Fibroblast of pulmonary artery (primary cell): ENCODE measurements at regions not wholly inside any gene's neighbourhood (a gene's known extent, or its start where the extent isn't known, plus 50 kb on each side); places are given as distances from the start of the nearest gene placed in this dataset.

Source experiments
- DNase-seq: peaks from one replicate; pipeline ENCODE4 v3.0.0-alpha.2; 2010; ENCODE audit warnings: low read depth
- H3K4me3 ChIP-seq: replicated peaks from 2 replicates; pipeline ENCODE4 v1.5.1; 2011; ENCODE audit warnings: low read depth, mild to moderate bottlenecking, control low read depth, low read length, moderate library complexity
- TF ChIP-seq, protein P1 (sequence below): IDR thresholded peaks from 2 replicates; pipeline ENCODE4 v1.5.1; 2011; ENCODE audit warnings: mild to moderate bottlenecking, control low read depth, low read length, inconsistent platforms; ENCODE audit errors: missing control alignments

DNA sequence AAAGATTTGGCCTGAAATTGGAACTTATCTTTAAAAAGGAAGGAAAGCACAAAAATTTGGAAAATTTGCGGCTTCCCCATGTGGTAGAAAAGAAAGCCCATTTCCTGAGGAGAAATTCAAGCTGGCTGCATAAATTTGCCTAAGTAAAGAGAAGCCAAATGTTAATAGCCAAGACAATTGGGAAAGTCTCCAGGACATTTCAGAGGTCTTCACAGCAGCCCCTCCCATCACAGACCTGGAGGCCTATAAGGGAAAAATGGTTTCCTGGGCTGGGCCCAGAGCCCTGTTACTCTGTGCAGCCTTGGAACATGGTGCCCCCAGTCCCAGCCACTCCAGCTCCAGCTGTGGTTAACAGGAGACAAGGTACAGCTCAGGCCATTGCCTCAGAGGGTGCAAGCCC is 736.5 kb downstream of the HACE1 start:
- no peak overlapping the region for H3K4me3 ChIP-seq
- no peak for DNase-seq
- TF ChIP-seq, protein P1, sequence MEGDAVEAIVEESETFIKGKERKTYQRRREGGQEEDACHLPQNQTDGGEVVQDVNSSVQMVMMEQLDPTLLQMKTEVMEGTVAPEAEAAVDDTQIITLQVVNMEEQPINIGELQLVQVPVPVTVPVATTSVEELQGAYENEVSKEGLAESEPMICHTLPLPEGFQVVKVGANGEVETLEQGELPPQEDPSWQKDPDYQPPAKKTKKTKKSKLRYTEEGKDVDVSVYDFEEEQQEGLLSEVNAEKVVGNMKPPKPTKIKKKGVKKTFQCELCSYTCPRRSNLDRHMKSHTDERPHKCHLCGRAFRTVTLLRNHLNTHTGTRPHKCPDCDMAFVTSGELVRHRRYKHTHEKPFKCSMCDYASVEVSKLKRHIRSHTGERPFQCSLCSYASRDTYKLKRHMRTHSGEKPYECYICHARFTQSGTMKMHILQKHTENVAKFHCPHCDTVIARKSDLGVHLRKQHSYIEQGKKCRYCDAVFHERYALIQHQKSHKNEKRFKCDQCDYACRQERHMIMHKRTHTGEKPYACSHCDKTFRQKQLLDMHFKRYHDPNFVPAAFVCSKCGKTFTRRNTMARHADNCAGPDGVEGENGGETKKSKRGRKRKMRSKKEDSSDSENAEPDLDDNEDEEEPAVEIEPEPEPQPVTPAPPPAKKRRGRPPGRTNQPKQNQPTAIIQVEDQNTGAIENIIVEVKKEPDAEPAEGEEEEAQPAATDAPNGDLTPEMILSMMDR = no peak

DNA sequence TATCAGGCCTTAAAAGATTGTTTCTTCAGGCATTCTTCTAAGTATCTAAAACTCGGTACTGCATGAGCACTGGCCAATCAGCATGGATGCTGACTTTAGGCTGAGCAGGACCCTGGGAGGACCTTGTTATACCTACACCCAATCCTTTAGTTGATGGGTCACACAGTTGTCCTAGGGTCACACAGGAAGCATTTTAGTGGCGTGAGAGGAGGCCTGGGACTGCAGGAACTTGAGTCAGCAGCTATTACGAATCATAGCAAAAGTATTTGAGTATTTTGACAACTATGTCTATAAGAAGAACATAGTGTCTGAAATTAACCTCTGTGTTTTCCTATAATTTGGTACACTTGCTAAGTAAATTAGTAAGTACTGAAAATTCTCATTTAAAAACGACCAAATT is 741.4 kb downstream of the HACE1 start:
- DNase-seq = peak; percentile 62
- TF ChIP-seq, protein P1 = no peak
- H3K4me3 ChIP-seq = no peak overlapping the region

DNA sequence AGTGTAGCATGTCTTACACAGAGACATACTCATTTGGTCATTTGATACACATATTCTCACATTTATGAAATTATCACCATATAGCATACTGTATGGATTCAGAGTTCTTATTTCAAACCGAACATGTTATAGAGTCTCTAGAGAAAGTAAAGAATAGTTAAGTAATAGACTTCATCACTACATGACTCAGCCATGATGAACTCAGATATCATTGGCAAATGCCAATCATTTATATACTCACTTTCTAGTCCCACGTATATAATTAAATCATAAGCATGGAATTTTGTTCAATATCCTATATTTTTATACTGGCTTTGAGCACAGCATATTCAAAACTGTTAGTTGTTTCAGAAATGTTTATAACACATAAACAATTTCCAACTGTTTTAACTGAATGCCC is 749.9 kb downstream of the HACE1 start:
- no peak overlapping the region for H3K4me3 ChIP-seq
- TF ChIP-seq, protein P1 = no peak
- no peak for DNase-seq

DNA sequence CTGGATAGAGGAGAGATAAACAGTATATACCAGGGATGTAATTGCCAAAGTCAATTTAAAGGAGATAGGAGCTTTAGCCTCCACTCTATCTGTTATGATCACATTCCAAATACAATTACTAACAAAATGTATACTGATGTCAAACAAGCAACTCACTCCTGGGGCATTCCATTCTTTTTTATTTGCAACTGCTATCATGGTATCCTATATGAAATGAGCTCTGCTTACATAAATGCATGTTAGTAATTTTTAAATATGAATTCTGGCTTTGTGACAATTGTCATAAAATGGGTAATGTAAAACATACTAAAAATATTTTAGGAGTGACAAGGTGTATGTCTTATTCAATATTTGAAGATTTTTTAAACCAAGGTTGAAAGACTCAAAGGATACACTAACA is 751.1 kb downstream of the HACE1 start:
- TF ChIP-seq, protein P1 = no peak
- no peak for DNase-seq
- H3K4me3 ChIP-seq = no peak overlapping the region

DNA sequence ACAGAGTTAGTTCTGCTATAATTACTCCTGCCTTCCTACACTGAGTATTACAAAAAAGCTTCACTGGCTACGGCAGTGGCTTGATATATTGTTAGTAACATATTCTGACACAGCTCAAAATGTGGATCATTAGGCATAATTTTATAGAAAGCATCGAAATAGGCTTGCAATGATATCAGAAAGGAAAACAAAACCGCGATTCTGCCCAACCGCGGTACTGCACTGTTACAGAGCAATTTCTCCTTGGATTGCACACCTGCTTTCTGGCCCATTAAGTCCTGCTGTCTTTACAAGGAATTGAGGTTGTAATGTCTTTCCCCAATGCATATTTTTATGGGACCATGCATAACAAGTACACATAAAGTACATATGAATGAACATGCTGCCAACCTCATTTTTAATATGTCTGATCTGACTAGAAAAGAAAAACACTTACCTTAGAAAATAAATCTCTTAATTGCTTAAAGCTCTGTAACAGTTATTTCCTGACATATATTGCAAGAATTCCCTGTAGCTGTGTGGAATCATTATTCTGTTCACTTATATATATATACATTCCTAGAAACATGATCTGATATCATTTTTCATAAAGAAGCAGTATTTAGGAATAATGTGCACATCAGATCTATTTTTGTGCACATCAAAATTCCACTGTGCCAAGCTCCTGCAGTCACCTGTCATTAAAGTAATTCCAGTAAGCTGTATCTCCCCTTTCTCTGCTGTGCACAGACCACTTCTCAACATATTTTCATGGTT is 763.9 kb downstream of the HACE1 start:
- H3K4me3 ChIP-seq = no peak overlapping the region
- TF ChIP-seq, protein P1 = no peak
- no peak for DNase-seq

DNA sequence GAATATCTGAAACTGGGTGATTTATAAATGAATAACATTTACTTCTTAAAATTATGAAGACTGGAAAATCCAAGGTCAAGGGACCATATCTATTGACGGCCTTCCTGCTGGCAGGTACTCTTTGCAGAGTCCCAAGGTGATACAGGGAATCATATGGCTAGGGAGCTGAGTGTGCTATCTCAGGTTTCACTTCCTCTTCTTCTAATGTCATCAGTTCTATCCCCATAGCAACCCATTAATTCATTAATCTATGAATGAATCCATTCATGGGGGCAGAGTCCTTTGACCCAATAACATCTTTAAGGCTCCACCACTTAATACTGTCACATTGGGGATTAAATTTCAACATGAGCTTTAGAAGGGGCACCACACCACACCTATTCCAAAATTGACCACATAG is 772.0 kb downstream of the HACE1 start:
- TF ChIP-seq, protein P1 = no peak
- no peak overlapping the region for H3K4me3 ChIP-seq
- DNase-seq = no peak

DNA sequence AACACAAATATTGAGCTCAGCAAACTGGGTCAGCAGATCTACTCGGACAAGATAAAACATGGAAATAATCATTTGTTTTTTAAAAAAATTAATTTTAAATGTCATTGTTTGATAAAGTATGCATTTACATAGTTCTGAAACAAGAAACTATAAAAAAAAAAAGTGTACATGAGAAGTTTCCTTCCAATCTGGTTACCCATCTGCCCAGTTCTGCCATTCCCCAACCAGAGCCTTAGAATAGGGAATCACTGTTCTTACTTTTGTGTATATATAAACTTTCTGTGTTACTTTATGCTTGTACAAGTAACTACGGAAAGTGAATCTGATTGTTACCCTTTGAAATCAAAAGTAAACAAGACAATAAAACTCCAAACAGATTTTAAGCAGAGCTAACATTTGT is 791.4 kb downstream of the HACE1 start:
- no peak for DNase-seq

More for the DNA sequence above, 791.4 kb downstream of the HACE1 start:
- TF ChIP-seq, protein P1 = no peak
- H3K4me3 ChIP-seq = no peak overlapping the region
